ENCODE measurements at regions not wholly inside any gene's neighbourhood (a gene's known extent, or its start where the extent isn't known, plus 50 kb on each side); places are given as distances from the start of the nearest gene placed in this dataset.
"Not testable (repeated sequence)": the region's sequence is repeated elsewhere in the genome, so short reads cannot be mapped to it uniquely, and the experiment has no call there.

DNA sequence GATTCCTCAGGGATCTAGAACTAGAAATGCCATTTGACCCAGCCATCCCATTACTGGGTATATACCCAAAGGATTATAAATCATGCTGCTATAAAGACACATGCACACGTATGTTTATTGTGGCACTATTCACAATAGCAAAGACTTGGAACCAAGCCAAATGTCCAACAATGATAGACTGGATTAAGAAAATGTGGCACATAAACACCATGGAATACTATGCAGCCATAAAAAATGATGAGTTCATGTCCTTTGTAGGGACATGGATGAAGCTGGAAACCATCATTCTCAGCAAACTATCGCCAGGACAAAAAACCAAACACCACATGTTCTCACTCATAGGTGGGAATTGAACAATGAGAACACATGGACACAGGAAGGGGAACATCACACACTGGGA, 296.3 kb downstream of the DLEU7 start:
- ATAC-seq, H3K9me3 Mint-ChIP-seq, H3K27me3 Mint-ChIP-seq, H3K27ac Mint-ChIP-seq, H3K4me1 Mint-ChIP-seq, H3K36me3 Mint-ChIP-seq, H3K4me3 Mint-ChIP-seq: not testable (repeated sequence)

- Mint-ChIP-seq H3K9me3 (no peaks in the 10 kb centered on the region), H3K27me3 (no peaks in the 10 kb centered on the region), H3K4me3 (no peak overlapping the region), H3K36me3 (peaks cover under 1% of the 10 kb centered on the region), H3K27ac (no peak overlapping the region), H3K4me1 (no peaks in the 10 kb centered on the region)
- no peak for ATAC-seq
These were observed 294.9 kb downstream of the DLEU7 start for GRCh38 chr13:50548586-50548985.

DNA sequence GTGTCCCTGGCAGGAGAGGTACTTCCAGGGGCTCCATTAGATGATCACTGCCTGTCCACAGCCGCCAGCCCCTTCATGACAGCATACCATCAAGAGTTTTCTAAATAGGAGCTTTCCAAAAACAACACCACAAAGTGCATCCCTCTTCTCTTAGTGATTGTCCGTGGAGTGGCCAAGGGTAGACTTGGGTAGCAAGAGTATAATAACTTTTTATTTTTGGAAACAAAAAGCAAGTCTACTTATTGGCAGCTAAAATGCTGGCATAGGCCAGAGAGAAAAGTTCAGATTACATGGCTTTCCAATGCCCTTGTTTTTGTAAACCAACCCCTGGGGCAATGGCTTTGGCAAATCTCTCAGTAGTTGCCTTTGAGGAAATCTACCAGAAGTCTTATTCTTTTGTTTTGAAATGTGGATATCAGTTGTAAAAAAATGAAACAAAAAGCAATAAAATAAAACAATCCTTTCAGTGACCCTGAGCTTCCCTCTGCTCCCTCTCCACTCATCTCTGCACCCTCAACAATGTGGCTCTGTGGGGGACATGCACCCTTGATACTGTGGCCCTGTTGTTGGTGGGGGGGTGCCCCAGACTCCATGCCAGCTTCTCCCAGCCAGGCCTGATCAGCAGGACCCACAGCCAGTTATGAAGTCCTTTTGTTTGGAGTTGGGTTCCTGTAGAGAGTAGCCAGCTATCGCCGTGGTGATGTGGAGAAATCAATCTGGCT, 294.1 kb downstream of the DLEU7 start:
- Mint-ChIP-seq H3K27ac (no peak overlapping the region), H3K27me3 (no peaks in the 10 kb centered on the region), H3K36me3 (peaks cover 6% of the 10 kb centered on the region), H3K9me3 (no peaks in the 10 kb centered on the region), H3K4me3 (no peak overlapping the region), H3K4me1 (no peaks in the 10 kb centered on the region)
- no peak for ATAC-seq

DNA sequence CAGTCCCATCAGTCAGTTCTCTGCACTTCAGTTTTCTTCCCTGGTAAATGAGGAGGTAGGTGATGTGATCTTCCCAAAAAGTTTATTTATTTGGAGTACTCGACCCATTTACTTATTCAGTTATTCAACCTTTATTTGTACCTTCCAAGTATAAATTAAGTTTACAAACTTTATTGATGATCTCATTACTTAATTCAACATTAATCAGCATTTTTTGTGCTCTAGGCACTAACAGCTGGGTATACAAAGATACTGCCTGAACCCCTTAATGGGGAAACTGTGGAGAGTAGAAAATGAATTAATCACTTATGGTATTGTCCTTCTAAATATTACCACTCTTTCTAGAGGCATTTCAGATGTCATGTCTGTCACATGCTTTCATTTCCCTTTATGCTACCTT, 293.3 kb downstream of the DLEU7 start:
- H3K4me1 Mint-ChIP-seq, result no peaks in the 10 kb centered on the region
- no peaks in the 10 kb centered on the region for H3K9me3 Mint-ChIP-seq
- ATAC-seq, result no peak
- no peak overlapping the region for H3K4me3 Mint-ChIP-seq
- H3K27me3 Mint-ChIP-seq, result no peaks in the 10 kb centered on the region
- peaks cover 6% of the 10 kb centered on the region for H3K36me3 Mint-ChIP-seq
- no peak overlapping the region for H3K27ac Mint-ChIP-seq

DNA sequence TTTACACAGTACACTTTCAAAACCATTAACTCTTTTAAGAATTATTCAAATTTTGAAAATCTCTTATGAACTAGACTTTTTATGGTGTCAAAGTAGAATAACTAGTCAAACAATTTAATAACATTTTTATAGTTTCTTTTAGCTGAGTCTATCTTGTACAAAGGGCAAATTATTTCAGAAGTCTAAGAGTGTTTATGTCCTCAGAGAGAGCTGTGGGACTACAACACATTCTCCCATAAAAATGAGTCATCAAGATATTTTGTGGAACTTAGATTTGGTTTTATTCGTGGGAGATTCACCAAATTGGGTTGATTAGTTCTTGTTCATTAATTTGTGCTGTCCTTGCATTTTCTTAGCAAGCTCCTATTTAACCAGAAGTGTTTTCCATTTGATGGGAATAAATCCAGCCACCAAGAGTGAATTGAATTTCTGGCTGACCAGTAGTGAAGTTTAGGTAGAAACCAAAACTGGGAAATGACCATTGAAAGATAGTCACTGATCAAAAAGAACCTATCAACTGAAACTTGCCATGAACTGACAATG, 291.0 kb downstream of the DLEU7 start:
- Mint-ChIP-seq H3K9me3 (no peaks in the 10 kb centered on the region), H3K4me1 (no peaks in the 10 kb centered on the region), H3K27me3 (no peaks in the 10 kb centered on the region), H3K27ac (no peak overlapping the region), H3K36me3 (peaks cover 6% of the 10 kb centered on the region), H3K4me3 (no peak overlapping the region)
- no peak for ATAC-seq

GRCh38 chr13:50561739-50562138, 281.8 kb downstream of the DLEU7 start:
- Mint-ChIP-seq H3K27me3 (no peaks in the 10 kb centered on the region), H3K4me1 (peaks cover 6% of the 10 kb centered on the region), H3K4me3 (no peak overlapping the region), H3K9me3 (peaks cover 5% of the 10 kb centered on the region), H3K27ac (no peak overlapping the region), H3K36me3 (peaks cover 4% of the 10 kb centered on the region)
- ATAC-seq, result no peak

DNA sequence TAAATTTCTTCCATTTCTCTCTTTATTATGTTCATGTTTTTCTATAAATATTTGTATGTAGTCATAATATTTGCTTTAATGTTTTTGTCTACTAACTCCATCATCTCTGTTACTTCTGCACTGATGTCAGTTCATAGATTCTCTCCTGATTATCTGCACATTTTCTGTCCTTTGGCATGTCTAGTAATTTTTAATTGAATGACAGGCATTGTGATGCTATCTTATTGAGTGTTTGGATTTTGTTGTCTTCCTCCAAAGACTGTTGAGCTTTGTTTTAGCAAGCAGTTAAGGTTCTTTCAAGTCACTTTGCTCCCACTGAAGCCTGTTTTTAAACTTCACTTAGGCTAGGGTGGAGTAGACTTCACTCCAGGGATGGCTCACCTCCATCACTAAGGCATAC, 276.8 kb downstream of the DLEU7 start:
- peaks cover 10% of the 10 kb centered on the region for H3K9me3 Mint-ChIP-seq
- no peak for ATAC-seq
- H3K27ac Mint-ChIP-seq, result no peak overlapping the region
- peaks cover 19% of the 10 kb centered on the region for H3K36me3 Mint-ChIP-seq
- H3K4me3 Mint-ChIP-seq, result no peak overlapping the region
- H3K27me3 Mint-ChIP-seq, result no peaks in the 10 kb centered on the region
- H3K4me1 Mint-ChIP-seq, result no peaks in the 10 kb centered on the region

DNA sequence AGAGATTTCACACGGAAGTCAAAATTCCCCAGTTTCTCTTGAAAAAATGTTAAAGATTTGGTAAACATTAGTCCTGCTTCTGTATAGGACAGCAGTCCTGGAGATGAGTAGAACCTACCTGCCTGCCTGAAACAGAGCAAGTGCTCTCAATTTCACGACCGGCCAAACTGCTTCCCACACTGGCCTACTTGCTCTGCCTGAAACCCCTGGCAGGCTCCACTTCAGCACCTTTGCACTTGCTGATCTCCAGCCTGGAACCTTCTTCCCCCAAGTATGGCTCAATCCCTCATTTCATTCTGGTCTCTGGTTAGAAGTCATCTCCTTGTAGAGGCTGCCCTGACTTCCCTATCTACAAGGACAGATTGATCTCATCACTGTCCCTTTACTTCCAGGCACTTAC, 271.4 kb downstream of the DLEU7 start:
- Mint-ChIP-seq H3K9me3 (peaks cover 1% of the 10 kb centered on the region), H3K27ac (no peak overlapping the region), H3K27me3 (no peaks in the 10 kb centered on the region), H3K4me1 (peaks cover 7% of the 10 kb centered on the region), H3K36me3 (peaks cover 11% of the 10 kb centered on the region), H3K4me3 (no peak overlapping the region)
- no peak for ATAC-seq

DNA sequence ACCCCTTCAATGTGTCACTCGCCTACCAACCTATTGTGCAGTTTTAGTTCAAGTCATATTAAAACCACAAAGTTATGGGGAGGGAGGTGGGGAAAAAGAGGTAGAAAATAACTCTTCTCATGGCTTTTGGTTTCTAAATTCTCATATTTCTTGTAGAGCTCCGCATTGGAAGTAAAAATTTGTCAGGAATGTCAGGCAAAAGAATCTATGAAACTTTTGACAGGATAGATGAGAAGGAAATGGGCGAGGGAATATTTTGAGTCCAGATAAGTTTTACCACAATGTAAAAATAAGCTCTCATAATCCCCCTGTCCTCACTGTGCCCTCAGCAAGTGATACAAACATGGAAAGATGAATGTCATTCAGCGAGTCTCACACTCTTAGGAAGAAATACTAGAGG, 270.4 kb downstream of the DLEU7 start:
- Mint-ChIP-seq H3K4me1 (peaks cover 7% of the 10 kb centered on the region), H3K36me3 (peaks cover 4% of the 10 kb centered on the region), H3K4me3 (no peak overlapping the region), H3K9me3 (no peaks in the 10 kb centered on the region), H3K27me3 (no peaks in the 10 kb centered on the region), H3K27ac (no peak overlapping the region)
- no peak for ATAC-seq

- no peaks in the 10 kb centered on the region for H3K27me3 Mint-ChIP-seq
- H3K27ac Mint-ChIP-seq, result no peak overlapping the region
- no peak for ATAC-seq
- peaks cover 4% of the 10 kb centered on the region for H3K36me3 Mint-ChIP-seq
- H3K4me3 Mint-ChIP-seq, result no peak overlapping the region
- H3K4me1 Mint-ChIP-seq, result peaks cover 7% of the 10 kb centered on the region
- no peaks in the 10 kb centered on the region for H3K9me3 Mint-ChIP-seq
These were observed 268.8 kb downstream of the DLEU7 start for GRCh38 chr13:50574731-50575130.

- Mint-ChIP-seq H3K27me3 (no peaks in the 10 kb centered on the region), H3K36me3 (peaks cover 4% of the 10 kb centered on the region)
These were observed 268.4 kb downstream of the DLEU7 start for GRCh38 chr13:50575138-50575537.

GRCh38 chr13:50576156-50576555, 267.3 kb downstream of the DLEU7 start:
- ATAC-seq, result no peak
- Mint-ChIP-seq H3K4me3 (no peak overlapping the region), H3K27ac (no peak overlapping the region), H3K4me1 (peaks cover 7% of the 10 kb centered on the region), H3K27me3 (no peaks in the 10 kb centered on the region), H3K36me3 (peaks cover 4% of the 10 kb centered on the region), H3K9me3 (no peaks in the 10 kb centered on the region)

More at GRCh38 chr13:50575138-50575537, 268.4 kb downstream of the DLEU7 start:
- no peak overlapping the region for H3K27ac Mint-ChIP-seq
- no peaks in the 10 kb centered on the region for H3K9me3 Mint-ChIP-seq
- H3K4me3 Mint-ChIP-seq, result no peak overlapping the region
- ATAC-seq, result no peak
- H3K4me1 Mint-ChIP-seq, result peaks cover 7% of the 10 kb centered on the region

GRCh38 chr13:50577806-50578205, 265.7 kb downstream of the DLEU7 start:
- Mint-ChIP-seq H3K27me3 (no peaks in the 10 kb centered on the region), H3K4me3 (no peak overlapping the region), H3K27ac (no peak overlapping the region), H3K36me3 (no peaks in the 10 kb centered on the region), H3K4me1 (peaks cover 14% of the 10 kb centered on the region), H3K9me3 (no peaks in the 10 kb centered on the region)
- ATAC-seq, result no peak

GRCh38 chr13:50580684-50581305, 262.7 kb downstream of the DLEU7 start:
- Mint-ChIP-seq H3K4me3 (no peak overlapping the region), H3K27me3 (no peaks in the 10 kb centered on the region)
- no peak for ATAC-seq

GRCh38 chr13:50581586-50582196, 261.8 kb downstream of the DLEU7 start:
- peaks cover 13% of the 10 kb centered on the region for H3K4me1 Mint-ChIP-seq
- H3K27me3 Mint-ChIP-seq, result no peaks in the 10 kb centered on the region
- peaks cover 6% of the 10 kb centered on the region for H3K36me3 Mint-ChIP-seq
- ATAC-seq, result no peak
- H3K9me3 Mint-ChIP-seq, result peaks cover 2% of the 10 kb centered on the region
- no peak overlapping the region for H3K4me3 Mint-ChIP-seq
- H3K27ac Mint-ChIP-seq, result peak overlapping the region; percentile 13

More at GRCh38 chr13:50580684-50581305, 262.7 kb downstream of the DLEU7 start:
- peaks cover 2% of the 10 kb centered on the region for H3K9me3 Mint-ChIP-seq
- H3K36me3 Mint-ChIP-seq, result peaks cover 6% of the 10 kb centered on the region
- peaks cover 7% of the 10 kb centered on the region for H3K4me1 Mint-ChIP-seq
- H3K27ac Mint-ChIP-seq, result no peak overlapping the region
